HG02870 (cell line): ENCODE measurements at regions not wholly inside any gene's neighbourhood (a gene's known extent, or its start where the extent isn't known, plus 50 kb on each side); places are given as distances from the start of the nearest gene placed in this dataset.

ENCODE experiments used
- ATAC-seq: cut with Tn5 transposase; IDR thresholded peaks from one replicate; pipeline ENCODE4 v1.9.1; 2021; ENCODE audit warnings: mild to moderate bottlenecking, moderate library complexity; ENCODE audit not compliant: unreplicated experiment

DNA sequence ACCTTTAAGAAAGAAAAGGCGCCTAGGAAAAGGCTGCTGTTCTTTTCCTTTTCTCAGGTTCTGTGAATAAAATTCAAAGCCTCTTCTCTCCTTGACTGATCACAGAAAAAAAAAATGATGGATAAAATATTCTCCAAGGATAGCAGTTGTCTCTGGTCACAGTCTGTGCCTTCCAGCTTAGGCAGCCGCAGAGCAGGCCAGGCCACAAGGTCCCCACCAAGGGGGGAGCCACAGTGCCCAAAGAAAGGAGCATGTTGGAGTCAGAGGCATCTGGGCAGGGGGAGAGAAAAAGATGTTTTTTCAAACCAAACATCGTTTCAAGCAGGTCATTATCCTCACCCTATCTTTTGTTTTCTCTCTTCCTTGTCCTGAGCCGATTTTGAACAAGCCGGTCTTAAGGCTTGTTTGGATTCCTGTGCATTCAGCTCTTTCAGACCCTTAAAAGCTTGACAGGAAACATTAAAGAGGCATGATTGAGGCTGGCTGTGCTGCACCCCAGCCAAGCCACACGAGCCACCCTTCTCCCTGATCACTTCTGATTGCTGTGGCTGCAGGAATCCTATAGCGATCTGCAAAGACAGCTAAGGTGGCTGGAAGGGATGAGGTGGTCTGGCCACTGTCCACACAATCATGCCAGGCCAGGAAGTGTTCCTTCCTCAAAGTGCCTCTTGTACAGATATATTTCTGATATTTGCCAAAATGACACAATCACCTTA, 284.6 kb upstream of the TLE4 start:
- no peak for ATAC-seq

DNA sequence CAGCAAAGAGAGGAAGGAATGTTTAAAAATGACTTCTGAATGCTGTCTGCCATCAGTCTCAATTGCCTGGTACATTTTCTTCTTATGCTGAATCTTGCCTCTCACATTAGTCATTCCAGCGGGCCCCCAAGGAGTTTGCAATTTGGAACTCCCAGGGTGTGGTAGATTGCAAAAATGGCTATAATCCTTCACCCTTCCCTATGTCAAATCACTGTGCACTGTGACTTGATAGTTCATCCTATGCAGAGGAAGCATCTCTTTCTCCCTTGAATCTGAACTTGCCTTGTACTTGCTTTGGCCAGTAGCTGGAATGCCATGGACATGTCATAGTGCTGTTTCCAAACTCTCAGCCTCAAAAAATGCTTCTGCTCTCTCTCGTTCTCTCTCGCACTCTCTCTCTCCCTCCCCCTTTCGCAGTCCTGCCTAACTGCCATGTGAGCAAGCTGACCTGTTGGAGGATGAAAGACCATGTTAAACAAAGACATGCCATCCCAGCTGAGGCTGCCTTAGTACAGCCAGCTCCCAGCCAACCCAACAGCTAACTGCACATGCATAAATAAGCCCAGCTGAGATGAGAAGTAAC, 284.0 kb upstream of the TLE4 start:
- ATAC-seq, result no peak

DNA sequence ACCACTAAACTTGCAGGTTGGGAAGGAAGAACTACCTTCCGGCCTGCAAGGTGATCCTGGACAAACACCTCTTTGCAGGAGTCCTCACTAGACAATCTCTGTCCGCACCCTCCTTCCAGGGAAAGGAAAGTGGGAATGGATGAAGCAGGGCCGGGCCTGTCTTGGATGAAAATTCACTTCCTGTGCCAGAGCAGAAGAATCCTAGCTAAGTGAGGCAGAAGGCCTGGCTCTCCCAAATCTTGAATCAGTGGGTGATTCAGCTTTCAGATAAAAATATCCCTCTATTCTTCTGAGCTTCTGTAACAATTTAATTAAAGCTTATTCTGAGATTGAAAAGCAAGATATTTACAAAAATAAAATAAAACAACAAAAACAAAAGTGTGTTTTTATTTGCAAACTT, 281.9 kb upstream of the TLE4 start:
- no peak for ATAC-seq

DNA sequence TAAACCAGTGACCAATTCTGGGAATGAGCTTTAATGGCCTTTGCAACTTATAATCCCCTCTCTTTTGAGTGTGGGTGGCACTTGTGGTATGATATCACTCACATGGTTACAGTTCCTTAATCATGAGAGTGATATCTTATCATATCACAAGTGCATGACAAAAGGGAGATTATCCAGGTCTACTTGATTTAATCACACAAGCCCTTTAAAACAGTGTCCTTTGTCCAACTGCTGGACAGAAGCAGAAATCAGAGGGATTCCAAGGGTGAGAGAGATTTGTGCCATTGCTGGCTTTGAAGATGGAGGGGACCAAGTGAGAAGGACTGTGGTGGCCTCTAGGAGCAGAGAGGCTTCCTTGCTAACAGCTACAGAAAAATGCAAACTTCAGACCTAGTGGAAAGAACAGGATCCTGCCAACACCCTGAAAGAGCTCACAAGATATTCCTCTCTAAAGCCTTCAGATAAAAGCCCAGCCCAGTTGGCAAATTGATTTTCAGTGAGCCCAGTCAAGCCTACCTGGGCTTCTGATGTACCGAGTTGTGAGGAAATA, 279.0 kb upstream of the TLE4 start:
- no peak for ATAC-seq

DNA sequence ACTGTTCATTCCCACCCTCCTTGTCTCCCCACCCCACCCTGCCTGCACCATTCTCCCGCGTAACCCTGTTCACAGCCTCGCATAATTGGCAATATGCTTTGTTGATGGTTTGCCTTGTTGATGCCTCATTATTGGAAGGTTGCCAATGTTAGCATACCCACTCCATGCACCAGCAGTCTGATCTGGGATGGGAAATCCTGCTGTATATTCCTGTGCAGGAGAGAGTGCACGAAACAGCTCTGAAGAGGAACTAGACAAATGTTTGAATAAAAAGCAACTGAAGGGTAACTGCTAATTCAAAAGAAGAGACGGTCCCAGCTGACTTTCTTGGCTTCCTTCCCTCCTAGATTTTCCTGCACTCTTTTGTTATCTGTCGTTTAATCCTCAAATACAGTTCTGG, 271.7 kb upstream of the TLE4 start:
- ATAC-seq, result no peak

DNA sequence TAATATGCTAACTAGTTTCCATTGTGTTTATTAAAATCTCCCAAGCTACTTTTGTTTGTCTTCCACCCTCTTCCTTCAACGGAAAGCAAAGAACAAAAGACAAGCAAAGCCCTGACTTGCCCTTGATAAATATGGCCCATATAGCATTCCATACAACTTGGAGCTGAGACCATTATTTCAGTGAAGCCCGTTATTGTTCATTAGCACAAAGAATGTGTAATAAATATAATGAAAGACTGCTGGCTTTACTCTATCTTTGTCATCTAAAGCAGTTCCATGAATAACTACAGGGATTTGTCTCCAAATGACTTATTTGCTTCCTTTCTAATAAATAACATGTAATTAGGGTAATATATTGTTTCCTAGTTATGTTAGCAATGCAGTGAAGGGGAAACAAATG, 270.7 kb upstream of the TLE4 start:
- no peak for ATAC-seq

DNA sequence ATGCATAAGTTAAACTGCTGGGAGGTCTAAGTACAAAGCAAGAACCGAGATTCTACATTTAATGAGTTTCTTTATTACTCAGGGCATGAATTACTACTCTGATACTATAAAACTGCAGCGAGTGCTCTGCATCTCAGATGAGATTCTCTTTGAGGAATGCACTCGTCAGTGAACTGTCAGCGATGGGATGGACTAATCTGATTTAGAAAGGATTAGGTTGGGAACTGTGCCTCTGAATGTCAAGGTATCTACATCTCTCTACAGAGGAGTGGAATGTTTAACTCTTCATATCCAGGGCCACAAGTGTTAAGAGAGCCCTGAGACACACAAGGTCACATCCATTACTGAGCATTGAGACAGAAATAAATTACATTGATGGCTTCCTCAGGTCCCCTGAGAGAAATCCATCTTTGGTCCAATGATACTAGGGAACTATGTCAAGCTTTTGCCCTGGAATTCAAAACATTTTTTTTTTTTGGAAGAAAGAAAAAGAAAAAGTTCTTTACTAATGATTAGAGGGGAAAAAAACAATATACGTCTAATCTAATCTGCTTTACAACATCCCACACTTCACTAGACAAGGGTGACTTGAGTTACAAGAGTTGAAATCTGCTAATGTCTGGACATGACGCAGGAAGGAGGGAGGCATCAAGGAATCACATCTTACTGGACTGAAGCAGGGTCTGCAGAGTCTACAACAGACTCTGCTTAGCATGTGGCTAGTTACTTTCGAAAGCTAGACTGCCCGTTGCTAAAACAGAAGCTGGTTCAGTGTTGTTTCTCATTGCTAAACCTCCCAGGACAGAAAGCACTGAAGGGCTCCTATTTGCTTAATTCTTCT, 270.0 kb upstream of the TLE4 start:
- no peak for ATAC-seq

DNA sequence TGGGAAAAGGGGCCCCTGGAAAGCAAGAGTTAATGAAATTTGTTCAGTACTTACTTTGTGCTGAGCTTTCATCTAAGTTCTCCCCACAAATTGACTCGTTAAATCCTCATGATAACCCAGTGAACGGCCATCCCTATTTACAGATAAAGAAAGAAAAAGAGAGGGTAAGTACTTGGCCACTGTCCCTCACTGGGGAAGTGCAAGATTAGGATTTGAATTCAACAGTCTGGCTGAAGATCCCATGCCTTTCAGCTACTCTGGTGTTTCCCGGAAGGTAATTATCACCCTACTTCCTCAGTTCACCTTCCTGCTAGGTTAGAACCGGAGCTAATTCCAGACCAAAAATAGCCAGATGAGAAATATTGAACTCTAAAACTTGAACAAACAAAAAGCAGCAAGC, 269.2 kb upstream of the TLE4 start:
- no peak for ATAC-seq

DNA sequence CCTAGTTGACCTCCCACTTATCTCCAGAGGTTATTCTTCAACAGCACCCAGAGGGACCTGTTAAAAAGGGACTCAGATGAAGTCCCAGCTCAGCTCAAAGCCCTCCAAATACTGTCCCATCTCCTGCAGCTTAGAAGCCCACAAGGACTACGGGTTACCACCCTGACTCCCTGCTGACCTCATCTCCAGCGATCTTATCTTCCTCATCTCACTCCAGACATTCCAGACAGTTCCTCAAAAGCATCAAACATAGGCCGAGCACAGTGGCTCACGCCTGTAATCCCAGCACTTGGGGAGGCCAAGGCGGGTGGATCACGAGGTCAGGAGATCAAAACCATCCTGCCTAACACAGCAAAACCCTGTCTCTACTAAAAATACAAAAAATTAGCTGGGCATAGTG, 263.8 kb upstream of the TLE4 start:
- no peak for ATAC-seq

DNA sequence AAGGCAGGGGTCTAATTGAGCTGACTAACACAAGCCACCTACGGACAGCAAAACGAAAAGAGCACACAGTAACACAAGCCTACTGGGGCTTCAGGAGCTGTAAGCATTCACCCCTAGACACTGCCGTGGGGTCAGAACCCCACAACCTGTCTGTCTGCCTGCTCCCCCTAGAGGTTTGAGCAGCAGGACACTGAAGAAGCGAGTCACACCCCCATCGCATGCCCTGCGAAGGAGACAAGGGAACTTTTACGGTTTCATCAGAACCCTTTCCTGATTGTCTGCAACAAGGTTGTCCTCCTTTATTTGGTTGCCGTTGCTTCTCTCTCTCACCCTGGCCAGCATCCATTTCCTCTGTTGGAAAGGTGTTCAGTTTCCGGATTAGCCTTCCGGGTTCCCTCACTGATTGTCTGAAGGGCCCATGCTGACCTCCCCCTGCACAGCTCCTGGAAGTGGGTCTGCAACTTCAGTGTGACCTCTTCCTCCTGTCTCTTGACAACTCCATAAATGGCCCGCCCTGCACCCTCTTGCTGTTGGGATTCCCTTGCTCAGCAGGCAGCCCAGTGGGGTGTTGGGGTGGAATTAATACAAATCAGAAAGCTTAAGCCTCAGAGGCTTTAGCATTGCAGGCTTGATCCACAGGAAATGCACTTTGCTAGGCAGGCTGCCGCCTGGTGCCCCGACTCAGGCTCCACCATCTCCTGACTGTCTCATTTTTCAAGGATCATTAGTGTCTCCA, 258.9 kb upstream of the TLE4 start:
- ATAC-seq, result no peak

DNA sequence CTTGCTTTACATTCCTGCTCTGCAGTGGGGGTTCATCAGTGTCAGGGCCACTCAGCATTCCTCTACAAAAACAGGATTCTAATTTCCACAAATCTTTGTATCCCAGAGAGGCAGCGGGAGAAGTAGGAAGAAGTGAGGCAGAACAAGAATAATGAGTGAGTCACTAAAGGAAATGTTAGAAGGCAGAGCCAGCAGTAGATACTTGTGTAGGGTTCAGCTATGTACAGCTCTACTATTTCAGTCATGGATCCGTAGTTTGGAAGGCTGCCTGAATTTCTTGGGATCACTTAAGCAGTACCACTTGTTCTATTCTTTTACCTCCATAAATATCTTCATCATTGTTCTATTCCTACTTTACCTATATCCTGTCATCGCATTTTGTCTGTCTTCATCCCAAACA, 246.3 kb upstream of the TLE4 start:
- ATAC-seq, result no peak

DNA sequence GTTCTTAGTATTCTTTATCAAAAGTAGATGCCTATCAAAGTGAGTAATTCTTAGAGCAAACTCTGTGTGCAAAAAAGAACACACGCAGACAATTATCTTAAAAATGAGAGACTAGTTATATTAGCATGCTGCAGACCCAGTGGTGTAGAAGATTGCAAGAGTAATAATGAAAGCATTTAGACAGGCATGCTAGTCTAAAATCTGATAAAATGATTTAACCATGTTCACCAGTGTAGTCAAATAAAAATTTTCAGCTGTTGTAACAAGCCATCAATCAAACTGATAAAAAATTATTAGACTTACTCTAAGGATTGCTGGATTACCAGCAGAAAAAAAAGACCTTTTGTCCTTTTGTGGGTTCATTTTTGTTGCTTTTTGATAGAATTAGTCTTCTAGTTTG, 241.9 kb upstream of the TLE4 start:
- ATAC-seq, result no peak

DNA sequence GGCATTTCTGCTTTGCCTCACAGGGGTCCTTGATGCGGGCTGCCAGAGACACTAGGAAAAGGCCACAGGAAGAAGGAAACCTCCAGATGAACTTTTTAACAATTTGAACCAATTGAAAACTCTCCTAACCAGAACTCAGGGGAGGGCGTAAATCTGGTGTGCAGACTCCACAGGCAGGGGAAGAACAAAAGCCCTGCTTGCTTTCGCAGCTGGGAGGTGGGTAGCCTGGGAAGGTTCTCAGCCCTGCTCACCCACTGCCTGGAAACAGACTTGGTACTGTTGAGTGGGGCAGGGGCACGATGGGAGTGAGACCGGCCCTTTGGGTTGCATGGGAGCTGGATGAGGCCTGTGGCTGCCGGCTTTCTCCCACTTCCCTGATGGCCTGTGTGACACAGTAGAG, 237.8 kb upstream of the TLE4 start:
- no peak for ATAC-seq

DNA sequence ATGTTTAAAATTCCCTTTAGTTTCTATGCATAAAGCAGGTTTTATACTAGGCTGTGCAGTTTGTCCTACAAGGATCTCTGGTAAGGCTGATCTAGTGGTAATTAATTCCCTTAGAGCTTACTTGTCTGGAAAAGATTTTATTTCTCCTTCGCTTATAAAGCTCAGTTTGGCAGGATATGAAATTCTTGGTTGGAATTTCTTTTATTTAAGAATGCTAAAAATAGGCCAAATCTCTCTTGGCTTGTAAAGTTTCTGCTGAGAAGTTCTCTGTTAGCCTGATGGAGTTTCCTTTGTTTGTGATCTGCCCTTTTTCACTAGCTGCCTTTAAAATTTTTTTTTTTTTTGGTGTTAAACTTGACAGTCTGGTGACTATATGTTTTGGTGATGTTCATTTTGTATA, 237.1 kb upstream of the TLE4 start:
- ATAC-seq, result no peak

DNA sequence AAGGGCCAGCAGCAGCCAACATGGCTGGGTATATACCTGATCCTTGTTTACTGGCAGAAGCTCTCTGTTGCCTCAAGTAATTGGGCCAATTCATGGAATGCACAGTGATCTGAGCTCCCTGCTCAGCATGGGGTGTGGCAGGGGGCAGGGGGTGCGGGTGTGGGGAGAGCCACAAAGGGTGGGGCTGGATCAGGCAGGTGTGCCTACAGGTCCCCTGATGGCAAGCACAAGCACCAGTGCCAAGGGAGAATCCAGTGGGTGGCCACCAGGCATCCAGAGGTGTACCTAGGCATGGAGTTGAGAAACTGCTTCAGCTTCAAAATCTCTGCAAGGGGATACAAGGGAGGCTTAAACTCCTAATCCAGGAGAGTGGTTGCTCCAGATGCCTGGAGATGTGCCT, 235.8 kb upstream of the TLE4 start:
- no peak for ATAC-seq

DNA sequence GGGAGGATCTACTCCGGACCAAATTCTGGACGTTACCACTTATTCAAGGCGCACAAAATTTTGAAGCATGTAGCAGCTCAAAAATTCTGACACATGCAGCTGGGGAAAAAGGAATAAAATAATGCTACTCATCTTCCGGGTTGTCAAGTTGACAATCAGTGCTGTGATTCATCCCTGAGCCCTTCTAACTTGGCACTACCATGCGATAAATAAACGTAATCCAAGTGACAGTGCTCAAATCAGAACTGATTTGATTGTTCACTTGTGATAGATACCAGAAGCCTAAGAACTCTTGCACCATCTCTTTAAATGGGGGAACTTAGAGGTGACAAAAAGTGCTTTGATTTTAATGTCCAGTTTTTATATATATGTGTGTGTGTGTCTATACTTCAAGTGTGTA, 230.2 kb upstream of the TLE4 start:
- ATAC-seq, result no peak

DNA sequence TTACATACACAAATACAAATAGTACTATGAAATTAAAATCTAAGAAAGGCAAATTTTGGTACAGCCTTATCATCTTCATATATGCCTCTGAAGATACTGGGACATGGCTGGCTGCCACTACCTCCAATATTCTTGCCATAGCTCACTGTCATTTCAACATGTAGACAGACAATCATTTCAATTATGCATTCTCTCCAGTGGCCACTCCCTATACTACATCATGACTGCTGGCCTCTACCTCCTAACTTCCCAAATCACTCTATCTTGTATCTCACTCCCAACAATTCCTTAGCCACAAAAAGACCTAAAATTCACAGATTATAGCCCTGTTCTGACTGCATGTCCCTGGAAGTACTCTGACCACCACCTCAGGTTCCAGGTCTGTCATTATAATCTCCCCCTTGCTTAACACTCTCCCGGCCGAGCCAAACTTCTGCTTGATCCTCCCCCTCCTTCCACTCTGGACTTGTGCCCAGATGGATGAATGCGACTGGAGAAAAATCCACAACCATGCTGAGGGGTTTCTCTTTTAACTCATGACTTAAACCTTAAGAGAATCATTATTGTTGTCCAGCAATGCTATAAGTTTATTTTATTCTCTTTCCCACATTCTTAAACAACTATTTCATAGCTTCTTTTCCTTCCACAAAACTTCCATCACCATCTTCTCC, 225.3 kb upstream of the TLE4 start:
- no peak for ATAC-seq

DNA sequence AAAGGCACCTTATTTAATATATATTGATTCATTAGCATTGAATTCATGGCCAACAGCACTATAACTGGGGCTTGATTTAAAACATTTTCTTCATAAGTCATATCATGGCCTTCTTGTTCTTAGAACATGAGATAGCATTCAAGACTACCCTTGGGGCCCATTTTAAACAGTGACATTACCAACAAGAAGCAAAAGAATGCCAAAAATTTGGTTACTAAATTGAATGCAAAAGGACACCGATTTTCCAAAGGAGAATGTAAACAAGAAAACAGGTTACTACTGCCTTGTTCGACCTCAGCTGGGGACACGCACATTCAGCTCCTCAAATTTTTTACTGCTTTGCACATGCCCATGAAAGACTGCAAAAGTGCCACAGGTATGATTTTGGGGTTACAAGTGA, 219.4 kb upstream of the TLE4 start:
- ATAC-seq, result no peak

DNA sequence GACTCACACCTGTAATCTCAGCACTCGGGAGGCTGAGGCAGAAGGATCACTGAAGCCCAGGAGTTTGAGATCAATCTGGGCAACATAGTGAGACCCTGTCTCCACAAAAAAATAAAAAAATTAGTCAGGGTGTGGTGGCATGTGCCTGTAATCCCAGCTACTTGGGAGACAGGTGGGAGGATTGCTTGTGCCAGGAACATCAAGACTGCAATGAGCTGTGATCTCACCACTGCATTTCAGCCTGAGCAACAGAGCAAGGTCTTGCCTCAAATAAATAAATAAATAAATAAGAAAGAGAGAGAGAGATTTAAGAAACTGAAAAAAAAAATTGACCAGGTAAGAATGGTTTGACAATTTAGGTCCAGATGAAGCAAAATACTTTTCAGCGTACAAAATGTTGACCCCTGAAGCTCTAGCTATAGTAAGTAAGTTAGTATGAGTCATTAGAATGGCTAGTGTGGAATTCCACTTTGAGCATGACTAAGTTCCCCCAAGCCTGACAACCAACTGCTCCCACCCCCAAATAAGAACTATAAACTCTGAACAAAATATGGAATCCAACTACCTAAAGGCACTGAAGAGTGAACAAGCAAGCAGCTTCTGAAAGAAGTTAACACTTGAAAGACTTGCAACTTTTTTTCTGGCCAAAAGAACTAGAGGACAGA, 217.8 kb upstream of the TLE4 start:
- no peak for ATAC-seq

DNA sequence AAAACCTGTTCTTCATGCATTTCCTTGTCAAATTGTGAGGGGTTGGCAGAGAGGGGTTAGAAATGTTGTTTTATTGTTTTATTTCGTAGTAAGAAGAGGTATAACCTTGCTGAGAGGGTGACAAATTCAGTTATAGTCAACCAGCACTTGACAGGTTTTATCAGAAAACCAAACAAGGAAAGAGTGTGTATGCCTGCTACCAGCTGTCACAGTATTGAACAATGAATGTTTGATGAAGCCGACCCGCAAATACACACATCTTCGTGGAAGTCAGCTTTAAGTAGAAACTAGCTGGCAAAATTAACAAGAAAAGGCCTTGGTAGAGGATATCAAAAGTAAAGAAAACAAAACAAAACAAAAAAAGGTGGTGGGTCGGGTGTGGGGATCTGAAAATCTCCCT, 214.6 kb upstream of the TLE4 start:
- ATAC-seq, result no peak
